WI38 (cell line): ENCODE measurements at regions not wholly inside any gene's neighbourhood (a gene's known extent, or its start where the extent isn't known, plus 50 kb on each side); places are given as distances from the start of the nearest gene placed in this dataset.

Experiments used
- H3K4me3 ChIP-seq: 2 replicates; pipeline ENCODE4 v1.5.1; 2011; ENCODE audit warnings: low read depth, mild to moderate bottlenecking, control low read depth, low read length
- TF ChIP-seq, protein P1 (sequence below): IDR thresholded peaks from 2 replicates; pipeline ENCODE4 v1.5.1; 2012; ENCODE audit warnings: low read depth, mild to moderate bottlenecking, control low read depth, low read length

- TF ChIP-seq, protein P1, sequence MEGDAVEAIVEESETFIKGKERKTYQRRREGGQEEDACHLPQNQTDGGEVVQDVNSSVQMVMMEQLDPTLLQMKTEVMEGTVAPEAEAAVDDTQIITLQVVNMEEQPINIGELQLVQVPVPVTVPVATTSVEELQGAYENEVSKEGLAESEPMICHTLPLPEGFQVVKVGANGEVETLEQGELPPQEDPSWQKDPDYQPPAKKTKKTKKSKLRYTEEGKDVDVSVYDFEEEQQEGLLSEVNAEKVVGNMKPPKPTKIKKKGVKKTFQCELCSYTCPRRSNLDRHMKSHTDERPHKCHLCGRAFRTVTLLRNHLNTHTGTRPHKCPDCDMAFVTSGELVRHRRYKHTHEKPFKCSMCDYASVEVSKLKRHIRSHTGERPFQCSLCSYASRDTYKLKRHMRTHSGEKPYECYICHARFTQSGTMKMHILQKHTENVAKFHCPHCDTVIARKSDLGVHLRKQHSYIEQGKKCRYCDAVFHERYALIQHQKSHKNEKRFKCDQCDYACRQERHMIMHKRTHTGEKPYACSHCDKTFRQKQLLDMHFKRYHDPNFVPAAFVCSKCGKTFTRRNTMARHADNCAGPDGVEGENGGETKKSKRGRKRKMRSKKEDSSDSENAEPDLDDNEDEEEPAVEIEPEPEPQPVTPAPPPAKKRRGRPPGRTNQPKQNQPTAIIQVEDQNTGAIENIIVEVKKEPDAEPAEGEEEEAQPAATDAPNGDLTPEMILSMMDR: no peak
- H3K4me3 ChIP-seq: no peak overlapping the region
Observed at GRCh38 chr6:43947860-43948259, 177.8 kb downstream of the VEGFA start.

GRCh38 chr6:43946641-43947363 is 176.8 kb downstream of the VEGFA start:
- TF ChIP-seq, protein P1: no peak
- no peak overlapping the region for H3K4me3 ChIP-seq

DNA sequence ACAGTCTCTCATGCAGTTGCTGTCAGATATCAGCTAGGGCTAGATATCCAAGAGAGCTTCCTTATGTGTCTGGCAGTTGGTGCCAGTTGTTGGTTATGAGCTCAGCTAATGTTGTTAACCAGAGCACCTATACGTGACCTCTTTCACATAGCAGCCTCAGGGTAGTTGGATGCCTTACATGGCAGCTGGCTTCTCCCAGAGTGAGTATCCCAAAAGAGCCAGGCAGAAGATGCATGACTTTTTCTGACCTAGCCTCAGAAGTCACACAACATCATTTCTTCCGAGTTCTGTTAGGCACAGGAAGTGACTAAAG is 175.7 kb downstream of the VEGFA start:
- no peak overlapping the region for H3K4me3 ChIP-seq
- TF ChIP-seq, protein P1: no peak

DNA sequence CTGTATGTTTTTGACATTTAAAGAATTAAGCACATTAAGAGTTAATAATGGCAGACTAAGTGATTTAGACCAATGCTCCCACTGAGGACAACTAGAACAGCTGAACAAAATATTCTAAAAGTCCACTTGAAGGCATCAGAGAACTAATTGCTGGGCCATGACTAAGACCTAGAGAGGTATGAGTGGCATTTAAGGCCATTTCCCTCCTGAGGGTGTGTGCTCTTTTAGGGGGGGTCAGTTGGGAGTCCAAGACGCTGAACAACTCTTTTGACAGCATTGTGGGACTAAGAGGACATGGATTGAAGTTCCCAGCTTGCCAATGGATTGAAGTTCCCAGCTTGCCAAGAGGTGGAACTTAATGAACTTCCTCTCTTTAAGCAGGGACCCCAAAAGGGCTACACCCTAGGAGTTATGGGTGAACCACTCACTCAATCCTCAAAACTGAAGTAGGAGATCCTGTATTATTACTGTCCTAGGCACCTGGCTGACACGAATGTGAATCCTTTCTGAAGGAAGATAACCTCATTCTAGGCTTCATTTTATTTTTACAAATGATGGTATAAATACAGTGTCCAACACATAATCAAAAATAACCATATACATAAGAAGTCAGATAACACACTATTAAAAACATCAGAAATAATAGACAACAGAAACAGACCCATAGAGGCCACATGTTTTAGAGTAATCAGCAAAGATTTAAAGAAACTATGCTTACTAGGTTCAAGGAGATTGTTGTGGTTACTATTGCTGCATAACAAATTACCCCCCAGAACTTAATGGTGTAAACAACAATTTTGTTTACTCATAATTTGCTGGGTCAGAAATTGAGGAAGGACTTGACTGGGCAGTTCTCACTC is 175.1 kb downstream of the VEGFA start:
- H3K4me3 ChIP-seq: no peak overlapping the region
- TF ChIP-seq, protein P1: no peak

DNA sequence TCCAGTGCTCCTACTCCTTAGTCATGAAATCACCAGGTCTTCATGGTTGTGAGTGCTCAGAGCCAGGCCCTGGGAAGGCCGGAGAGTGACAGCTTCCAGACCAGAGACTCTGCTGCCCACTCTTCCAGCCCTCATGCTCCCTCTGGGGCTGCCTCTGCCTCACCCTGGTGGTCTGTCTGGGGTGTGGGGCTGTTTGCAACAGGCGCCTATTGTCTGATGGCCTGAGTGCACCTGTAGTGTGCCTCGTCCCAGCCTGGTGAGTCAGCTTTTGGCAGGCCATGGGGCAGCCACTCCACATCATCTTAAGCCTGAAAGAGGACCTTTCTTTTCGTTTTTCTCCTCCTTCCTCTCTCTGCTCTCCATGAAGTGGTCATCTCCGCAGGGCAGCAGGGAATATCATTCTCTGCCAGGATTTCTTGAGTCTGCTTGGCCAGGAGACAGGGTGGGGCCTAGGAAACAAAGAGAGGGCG is 173.8 kb downstream of the VEGFA start:
- H3K4me3 ChIP-seq: no peak overlapping the region
- TF ChIP-seq, protein P1: no peak

DNA sequence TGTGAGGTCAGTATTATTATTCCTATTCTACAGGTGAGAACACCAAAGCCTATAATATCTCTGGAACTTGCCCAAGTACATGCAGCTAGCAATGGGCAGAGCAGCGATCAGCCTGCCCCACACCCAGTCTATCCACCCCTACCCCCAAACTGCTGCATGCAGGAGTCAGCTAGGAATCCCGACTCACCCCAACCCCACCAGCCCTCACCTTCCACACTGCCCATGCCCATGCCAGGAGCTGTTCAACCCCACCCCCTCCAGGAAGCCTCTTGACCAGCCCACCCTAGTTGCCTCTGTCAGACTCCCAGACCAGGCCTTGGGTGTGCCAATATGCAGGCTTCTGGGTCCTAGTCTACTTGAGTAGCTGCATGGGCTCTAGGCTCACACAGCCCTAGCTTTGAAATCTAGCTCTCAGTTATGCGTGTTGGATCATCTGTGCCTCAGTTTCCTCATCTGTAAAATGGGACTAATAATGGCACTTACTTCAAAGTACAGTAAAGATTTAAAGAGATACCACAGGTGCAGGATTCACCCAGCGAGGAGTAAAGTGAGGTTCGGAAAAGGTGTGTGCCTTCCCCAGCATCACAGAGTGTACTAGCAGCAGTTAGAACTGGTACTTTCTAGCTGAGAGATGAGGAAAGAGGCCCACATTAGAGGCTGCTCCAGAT is 173.2 kb downstream of the VEGFA start:
- TF ChIP-seq, protein P1: no peak
- H3K4me3 ChIP-seq: no peak overlapping the region
